Lower lobe of right lung (tissue), 2 donors: ENCODE measurements at regions not wholly inside any gene's neighbourhood (a gene's known extent, or its start where the extent isn't known, plus 50 kb on each side); places are given as distances from the start of the nearest gene placed in this dataset.
"Not testable (repeated sequence)": the region's sequence is repeated elsewhere in the genome, so short reads cannot be mapped to it uniquely, and the experiment has no call there.

Source experiments
- ATAC-seq, 2 donors: fragments of 200-7000 bp; cut with Tn5 transposase; one replicate each; pipeline ENCODE4 v1.9.1; 2020 to 2022; ENCODE audit warnings: mild to moderate bottlenecking in 2 of 2, moderate library complexity in 2 of 2
- DNase-seq: peaks from one replicate; pipeline ENCODE4 v3.0.0-alpha.2; 2020
- H3K27ac ChIP-seq: fragments of 200-600 bp; one replicate; pipeline ENCODE4 v1.8.0; 2022
- H3K27me3 ChIP-seq: fragments of 200-600 bp; one replicate; pipeline ENCODE4 v1.8.0; 2022; ENCODE audit warnings: low read depth
- H3K36me3 ChIP-seq: fragments of 200-600 bp; one replicate; pipeline ENCODE4 v1.8.0; 2022; ENCODE audit warnings: mild to moderate bottlenecking
- H3K4me1 ChIP-seq: fragments of 200-600 bp; one replicate; pipeline ENCODE4 v1.8.0; 2022
- H3K4me3 ChIP-seq: fragments of 200-600 bp; one replicate; pipeline ENCODE4 v1.8.0; 2022; ENCODE audit warnings: mild to moderate bottlenecking
- H3K9me3 ChIP-seq: fragments of 200-600 bp; one replicate; pipeline ENCODE4 v1.8.0; 2022
- intact Hi-C: fragments of 100-400 bp; cut with DNase I; formaldehyde crosslinking; loops from one replicate; pipeline ENCODE4 v1.11.0; 2022
- TF ChIP-seq, protein P1 (sequence below): fragments of 200-600 bp; IDR thresholded peaks from one replicate; pipeline ENCODE4 v1.8.0; 2022; ENCODE audit warnings: antibody characterized with exemption, mild to moderate bottlenecking
- donor health status: DM: no; HTN: yes; CAD: no; lungs with severe emphysema.

- intact Hi-C loops: no loop called here
These were observed 108.4 kb upstream of the GRAMD1B start for GRCh38 chr11:123321636-123322035.

GRCh38 chr11:123318623-123319022 lies 111.4 kb upstream of the GRAMD1B start:
- Histone ChIP-seq H3K36me3 (no peaks in the 10 kb centered on the region), H3K27ac (no peak overlapping the region), H3K4me1 (no peaks in the 10 kb centered on the region), H3K4me3 (no peak overlapping the region), H3K27me3 (peaks cover 12% of the 10 kb centered on the region), H3K9me3 (no peaks in the 10 kb centered on the region)
- DNase-seq (no peak), ATAC-seq (no peak)
- intact Hi-C loops: no loop called here
- TF ChIP-seq, protein P1, sequence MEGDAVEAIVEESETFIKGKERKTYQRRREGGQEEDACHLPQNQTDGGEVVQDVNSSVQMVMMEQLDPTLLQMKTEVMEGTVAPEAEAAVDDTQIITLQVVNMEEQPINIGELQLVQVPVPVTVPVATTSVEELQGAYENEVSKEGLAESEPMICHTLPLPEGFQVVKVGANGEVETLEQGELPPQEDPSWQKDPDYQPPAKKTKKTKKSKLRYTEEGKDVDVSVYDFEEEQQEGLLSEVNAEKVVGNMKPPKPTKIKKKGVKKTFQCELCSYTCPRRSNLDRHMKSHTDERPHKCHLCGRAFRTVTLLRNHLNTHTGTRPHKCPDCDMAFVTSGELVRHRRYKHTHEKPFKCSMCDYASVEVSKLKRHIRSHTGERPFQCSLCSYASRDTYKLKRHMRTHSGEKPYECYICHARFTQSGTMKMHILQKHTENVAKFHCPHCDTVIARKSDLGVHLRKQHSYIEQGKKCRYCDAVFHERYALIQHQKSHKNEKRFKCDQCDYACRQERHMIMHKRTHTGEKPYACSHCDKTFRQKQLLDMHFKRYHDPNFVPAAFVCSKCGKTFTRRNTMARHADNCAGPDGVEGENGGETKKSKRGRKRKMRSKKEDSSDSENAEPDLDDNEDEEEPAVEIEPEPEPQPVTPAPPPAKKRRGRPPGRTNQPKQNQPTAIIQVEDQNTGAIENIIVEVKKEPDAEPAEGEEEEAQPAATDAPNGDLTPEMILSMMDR: no peak

More at GRCh38 chr11:123321636-123322035, 108.4 kb upstream of the GRAMD1B start:
- ATAC-seq (no peak), DNase-seq (no peak)
- TF ChIP-seq, protein P1: no peak
- Histone ChIP-seq H3K9me3 (no peaks in the 10 kb centered on the region), H3K4me3 (no peak overlapping the region), H3K36me3 (no peaks in the 10 kb centered on the region), H3K27ac (no peak overlapping the region), H3K4me1 (no peaks in the 10 kb centered on the region), H3K27me3 (peaks cover 12% of the 10 kb centered on the region)

DNA sequence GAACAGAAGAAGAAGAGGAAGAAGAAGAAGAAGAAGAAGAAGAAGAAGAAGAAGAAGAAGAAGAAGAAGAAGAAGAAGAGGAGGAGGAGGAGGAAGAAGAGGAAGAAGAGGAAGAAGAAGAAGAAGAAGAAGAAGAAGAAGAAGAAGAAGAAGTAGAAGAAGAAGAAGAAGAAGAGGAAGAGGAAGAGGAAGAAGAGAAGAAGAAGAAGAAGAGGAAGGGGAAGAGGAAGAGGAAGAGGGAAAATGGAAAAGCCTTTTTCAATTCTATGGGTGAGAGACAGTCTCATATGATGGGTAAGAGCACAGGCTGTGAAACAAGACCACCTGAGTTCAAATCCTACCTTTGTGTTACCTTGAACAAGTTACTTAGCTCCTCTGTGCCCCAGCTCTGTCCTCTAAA lies 111.9 kb upstream of the GRAMD1B start:
- H3K27me3 ChIP-seq: peaks cover 12% of the 10 kb centered on the region
- ATAC-seq, H3K36me3 ChIP-seq, H3K4me1 ChIP-seq, DNase-seq, H3K9me3 ChIP-seq, H3K4me3 ChIP-seq, H3K27ac ChIP-seq, intact Hi-C loops: not testable (repeated sequence)

- no peak for ATAC-seq
- Histone ChIP-seq H3K36me3 (no peaks in the 10 kb centered on the region), H3K4me3 (no peak overlapping the region), H3K4me1 (no peaks in the 10 kb centered on the region), H3K27ac (no peak overlapping the region), H3K27me3 (peaks cover 11% of the 10 kb centered on the region), H3K9me3 (no peaks in the 10 kb centered on the region)
- TF ChIP-seq, protein P1: no peak
- intact Hi-C loops: no loop called here
- no peak for DNase-seq
These were observed 114.1 kb upstream of the GRAMD1B start for GRCh38 chr11:123316003-123316402.

GRCh38 chr11:123314972-123315371 lies 115.1 kb upstream of the GRAMD1B start:
- H3K4me3 ChIP-seq: no peak overlapping the region
- ATAC-seq: no peak
- DNase-seq: no peak
- no peak overlapping the region for H3K27ac ChIP-seq
- intact Hi-C loops: no loop called here
- H3K27me3 ChIP-seq: peaks cover 6% of the 10 kb centered on the region
- no peaks in the 10 kb centered on the region for H3K9me3 ChIP-seq
- H3K36me3 ChIP-seq: no peaks in the 10 kb centered on the region
- TF ChIP-seq, protein P1: no peak
- no peaks in the 10 kb centered on the region for H3K4me1 ChIP-seq

DNA sequence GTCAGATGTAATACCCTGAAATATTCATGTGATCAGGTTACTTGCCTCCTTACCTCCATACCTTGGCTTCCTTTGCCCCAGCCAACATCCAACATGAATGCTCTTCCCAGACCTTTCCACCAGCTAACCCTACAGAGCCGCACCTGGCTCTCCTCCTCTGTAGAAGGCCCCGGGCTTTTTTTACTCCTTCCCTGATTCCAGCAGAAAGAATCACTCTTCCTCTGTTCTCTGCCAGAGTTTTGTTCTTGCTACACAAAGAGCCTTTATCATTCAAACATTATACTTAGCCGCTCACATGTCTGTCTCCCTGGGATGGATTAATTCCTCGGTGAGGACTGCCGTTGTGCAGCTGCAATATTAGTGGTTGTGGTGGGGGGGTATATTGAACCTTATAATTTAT lies 116.8 kb upstream of the GRAMD1B start:
- no peaks in the 10 kb centered on the region for H3K36me3 ChIP-seq
- H3K4me1 ChIP-seq: no peaks in the 10 kb centered on the region
- TF ChIP-seq, protein P1: no peak
- DNase-seq (no peak), ATAC-seq (no peak)
- H3K27me3 ChIP-seq: peaks cover 6% of the 10 kb centered on the region
- intact Hi-C loops: no loop called here
- H3K9me3 ChIP-seq: no peaks in the 10 kb centered on the region
- H3K27ac ChIP-seq: no peak overlapping the region
- no peak overlapping the region for H3K4me3 ChIP-seq
